Astrocyte (in vitro differentiated cells and primary cell): ENCODE measurements at regions not wholly inside any gene's neighbourhood (a gene's known extent, or its start where the extent isn't known, plus 50 kb on each side); places are given as distances from the start of the nearest gene placed in this dataset.
A peak's percentile ranks its signal among the peaks of the same experiment; 100 is the strongest.

Experiments
- DNase-seq: peaks from one replicate; pipeline ENCODE4 v3.0.0-alpha.2; 2010; ENCODE audit warnings: low read depth
- FAIRE-seq: peaks from 2 replicates; lab custom pipeline; 2011; peaks lifted over from hg19 to GRCh38; lab: Jason Lieb, UNC
- H2AFZ ChIP-seq: 2 replicates; pipeline ENCODE4 v1.6.0; 2012; ENCODE audit warnings: low read depth, low read length, inconsistent platforms
- H3K27ac ChIP-seq: 2 replicates; pipeline ENCODE4 v1.5.1; 2011; ENCODE audit warnings: low read depth, low read length, inconsistent platforms
- H3K27me3 ChIP-seq: 2 replicates; pipeline ENCODE4 v1.6.0; 2011; ENCODE audit warnings: low read length, inconsistent platforms; ENCODE audit not compliant: insufficient read depth
- H3K36me3 ChIP-seq: 2 replicates; pipeline ENCODE4 v1.5.1; 2011; ENCODE audit warnings: low read length, inconsistent platforms; ENCODE audit not compliant: insufficient read depth
- H3K4me1 ChIP-seq: 2 replicates; pipeline ENCODE4 v1.5.1; 2011; ENCODE audit warnings: low read length, inconsistent platforms; ENCODE audit not compliant: insufficient read depth
- H3K4me2 ChIP-seq: 2 replicates; pipeline ENCODE4 v1.6.0; 2012; ENCODE audit warnings: low read length, inconsistent platforms
- H3K4me3 ChIP-seq: 2 replicates; pipeline ENCODE4 v1.5.1; 2011; ENCODE audit warnings: low read depth, mild to moderate bottlenecking, low read length, inconsistent platforms; ENCODE audit not compliant: insufficient read depth
- H3K79me2 ChIP-seq: 2 replicates; pipeline ENCODE4 v1.6.0; 2012; ENCODE audit warnings: mild to moderate bottlenecking, low read length, inconsistent platforms; ENCODE audit not compliant: insufficient read depth
- H3K9ac ChIP-seq: 2 replicates; pipeline ENCODE4 v1.6.0; 2012; ENCODE audit warnings: mild to moderate bottlenecking, low read length, inconsistent platforms
- H3K9me3 ChIP-seq: 2 replicates; pipeline ENCODE4 v1.5.1; 2012; ENCODE audit warnings: low read depth, mild to moderate bottlenecking, low read length, inconsistent platforms; ENCODE audit not compliant: insufficient read depth
- H4K20me1 ChIP-seq: 2 replicates; pipeline ENCODE4 v1.6.0; 2012; ENCODE audit warnings: low read length, inconsistent platforms; ENCODE audit not compliant: insufficient read depth
- H3K27ac Mint-ChIP-seq: one replicate; pipeline ENCODE4 v1.8.0; 2021; ENCODE audit warnings: mild to moderate bottlenecking, mixed read lengths; ENCODE audit not compliant: unreplicated experiment
- H3K27me3 Mint-ChIP-seq: one replicate; pipeline ENCODE4 v1.8.0; 2021; ENCODE audit warnings: low read depth, mixed read lengths; ENCODE audit not compliant: unreplicated experiment
- H3K36me3 Mint-ChIP-seq: one replicate; pipeline ENCODE4 v1.8.0; 2021; ENCODE audit warnings: low read depth, mixed read lengths; ENCODE audit not compliant: unreplicated experiment
- H3K4me1 Mint-ChIP-seq: one replicate; pipeline ENCODE4 v1.8.0; 2021; ENCODE audit warnings: low read depth, mixed read lengths; ENCODE audit not compliant: unreplicated experiment
- H3K4me3 Mint-ChIP-seq: one replicate; pipeline ENCODE4 v1.8.0; 2021; ENCODE audit warnings: mild to moderate bottlenecking, moderate library complexity, mixed read lengths; ENCODE audit not compliant: unreplicated experiment
- H3K9me3 Mint-ChIP-seq: one replicate; pipeline ENCODE4 v1.8.0; 2021; ENCODE audit warnings: mild to moderate bottlenecking, mixed read lengths; ENCODE audit not compliant: unreplicated experiment
- EZH2 ChIP-seq: IDR thresholded peaks from 2 replicates; pipeline ENCODE4 v1.6.1; 2012; ENCODE audit warnings: mild to moderate bottlenecking, low read length, inconsistent platforms; ENCODE audit not compliant: insufficient read depth
- TF ChIP-seq, protein P1 (sequence below): IDR thresholded peaks from 2 replicates; pipeline ENCODE4 v1.5.1; 2011; ENCODE audit warnings: low read depth, mild to moderate bottlenecking, inconsistent platforms, low read length, moderate library complexity; ENCODE audit not compliant: insufficient read depth

GRCh38 chr4:17095771-17096170 lies 197.3 kb upstream of the LDB2 start:
- Mint-ChIP-seq H3K4me3 (no peak overlapping the region), H3K9me3 (no peaks in the 10 kb centered on the region), H3K36me3 (no peaks in the 10 kb centered on the region), H3K27ac (no peak overlapping the region), H3K4me1 (peaks cover 10% of the 10 kb centered on the region), H3K27me3 (no peaks in the 10 kb centered on the region)
- H3K9me3 ChIP-seq = no peaks in the 10 kb centered on the region
- H3K4me1 ChIP-seq = peaks cover 3% of the 10 kb centered on the region
- DNase-seq (no peak), FAIRE-seq (no peak)
- no peaks in the 10 kb centered on the region for H3K36me3 ChIP-seq
- H3K4me3 ChIP-seq = no peak overlapping the region
- no peak overlapping the region for H2AFZ ChIP-seq
- H3K79me2 ChIP-seq = no peaks in the 10 kb centered on the region
- no peak overlapping the region for H3K27ac ChIP-seq
- H3K4me2 ChIP-seq = no peak overlapping the region
- no peak for TF ChIP-seq EZH2
- TF ChIP-seq, protein P1, sequence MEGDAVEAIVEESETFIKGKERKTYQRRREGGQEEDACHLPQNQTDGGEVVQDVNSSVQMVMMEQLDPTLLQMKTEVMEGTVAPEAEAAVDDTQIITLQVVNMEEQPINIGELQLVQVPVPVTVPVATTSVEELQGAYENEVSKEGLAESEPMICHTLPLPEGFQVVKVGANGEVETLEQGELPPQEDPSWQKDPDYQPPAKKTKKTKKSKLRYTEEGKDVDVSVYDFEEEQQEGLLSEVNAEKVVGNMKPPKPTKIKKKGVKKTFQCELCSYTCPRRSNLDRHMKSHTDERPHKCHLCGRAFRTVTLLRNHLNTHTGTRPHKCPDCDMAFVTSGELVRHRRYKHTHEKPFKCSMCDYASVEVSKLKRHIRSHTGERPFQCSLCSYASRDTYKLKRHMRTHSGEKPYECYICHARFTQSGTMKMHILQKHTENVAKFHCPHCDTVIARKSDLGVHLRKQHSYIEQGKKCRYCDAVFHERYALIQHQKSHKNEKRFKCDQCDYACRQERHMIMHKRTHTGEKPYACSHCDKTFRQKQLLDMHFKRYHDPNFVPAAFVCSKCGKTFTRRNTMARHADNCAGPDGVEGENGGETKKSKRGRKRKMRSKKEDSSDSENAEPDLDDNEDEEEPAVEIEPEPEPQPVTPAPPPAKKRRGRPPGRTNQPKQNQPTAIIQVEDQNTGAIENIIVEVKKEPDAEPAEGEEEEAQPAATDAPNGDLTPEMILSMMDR = no peak
- H3K9ac ChIP-seq = no peak overlapping the region
- no peaks in the 10 kb centered on the region for H4K20me1 ChIP-seq
- H3K27me3 ChIP-seq = no peaks in the 10 kb centered on the region

- no peak overlapping the region for H2AFZ ChIP-seq
- peaks cover 10% of the 10 kb centered on the region for H3K4me1 Mint-ChIP-seq
Measured at GRCh38 chr4:17094876-17095210, 196.4 kb upstream of the LDB2 start.

More at GRCh38 chr4:17094876-17095210, 196.4 kb upstream of the LDB2 start:
- Mint-ChIP-seq H3K27me3 (no peaks in the 10 kb centered on the region), H3K9me3 (no peaks in the 10 kb centered on the region), H3K36me3 (no peaks in the 10 kb centered on the region), H3K4me3 (no peak overlapping the region), H3K27ac (no peak overlapping the region)
- peaks cover 3% of the 10 kb centered on the region for H3K4me1 ChIP-seq
- H3K4me3 ChIP-seq = no peak overlapping the region
- no peaks in the 10 kb centered on the region for H3K36me3 ChIP-seq
- H3K27me3 ChIP-seq = no peaks in the 10 kb centered on the region
- H3K4me2 ChIP-seq = peak overlapping the region; percentile 3
- H3K79me2 ChIP-seq = no peaks in the 10 kb centered on the region
- no peak for FAIRE-seq
- no peak overlapping the region for H3K9ac ChIP-seq
- no peaks in the 10 kb centered on the region for H3K9me3 ChIP-seq
- no peak for DNase-seq
- H3K27ac ChIP-seq = no peak overlapping the region
- TF ChIP-seq, protein P1 = no peak
- TF ChIP-seq EZH2 = no peak
- no peaks in the 10 kb centered on the region for H4K20me1 ChIP-seq
